NB4 (cell line): ENCODE measurements at regions not wholly inside any gene's neighbourhood (a gene's known extent, or its start where the extent isn't known, plus 50 kb on each side); places are given as distances from the start of the nearest gene placed in this dataset.

Experiments used
- CTCF ChIP-seq: IDR thresholded peaks from one replicate; pipeline ENCODE4 v1.5.1; 2012; ENCODE audit warnings: low read depth, low read length
- MAX ChIP-seq: IDR thresholded peaks from 2 replicates; pipeline ENCODE4 v1.6.1; 2011; ENCODE audit warnings: low read depth, low read length
- POLR2A ChIP-seq: IDR thresholded peaks from 2 replicates; pipeline ENCODE4 v1.6.1; 2011; ENCODE audit warnings: mild to moderate bottlenecking; ENCODE audit not compliant: insufficient read length; ENCODE audit errors: extremely low read depth

- no peak for TF ChIP-seq MAX
- no peak for TF ChIP-seq CTCF
- TF ChIP-seq POLR2A = no peak
These were observed 82.5 kb upstream of the XIRP2 start for GRCh38 chr2:166805753-166806152.
